ENCODE measurements at regions not wholly inside any gene's neighbourhood (a gene's known extent, or its start where the extent isn't known, plus 50 kb on each side); places are given as distances from the start of the nearest gene placed in this dataset.

DNA sequence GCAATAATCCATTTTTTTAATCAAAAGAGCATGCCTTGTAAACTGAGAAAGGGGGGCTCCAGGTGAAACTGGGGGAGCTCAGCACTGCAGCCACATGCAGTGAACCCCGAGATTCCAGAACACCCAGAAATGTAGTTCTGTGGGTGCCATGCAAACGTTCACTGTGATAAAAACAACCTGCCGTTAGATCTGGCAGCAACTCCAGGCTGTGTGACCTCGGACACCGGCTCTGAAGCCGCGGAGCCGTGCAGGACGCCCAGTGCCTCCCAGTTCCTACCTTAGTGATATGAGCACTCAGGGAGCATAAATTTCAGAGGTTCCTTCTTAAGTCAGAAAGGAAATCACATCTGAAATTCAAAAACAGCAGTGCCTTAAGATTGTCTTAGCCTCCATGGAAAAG is 85.4 kb upstream of the THBS2 start:
- DNase-seq, result no peak

DNA sequence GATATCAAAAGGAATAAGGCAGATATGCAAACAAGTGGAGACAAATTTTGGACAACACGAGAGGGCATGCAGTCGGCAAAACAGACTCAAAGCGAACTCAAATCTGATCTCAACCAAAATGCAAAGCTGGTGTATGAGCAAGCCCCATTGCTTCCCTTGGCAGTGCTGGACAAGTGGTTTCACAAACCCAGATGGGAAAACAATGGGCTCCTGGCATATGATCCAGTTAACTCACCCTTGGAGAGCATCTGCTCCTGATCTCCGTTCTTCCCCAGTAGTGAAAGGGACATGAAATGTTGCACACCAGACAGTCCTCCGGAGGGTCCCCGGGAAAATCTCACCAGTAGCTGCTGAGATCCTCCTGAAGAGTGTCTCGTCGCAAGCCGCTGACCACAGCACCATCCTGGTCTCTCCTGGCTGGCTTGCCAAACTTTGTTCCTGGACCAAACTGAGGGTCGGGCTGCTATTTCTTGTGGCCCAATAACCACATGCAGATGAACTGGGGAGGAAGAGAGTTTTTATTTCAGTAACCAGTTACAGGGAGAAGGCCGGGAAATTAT is 84.3 kb upstream of the THBS2 start:
- no peak for DNase-seq

DNA sequence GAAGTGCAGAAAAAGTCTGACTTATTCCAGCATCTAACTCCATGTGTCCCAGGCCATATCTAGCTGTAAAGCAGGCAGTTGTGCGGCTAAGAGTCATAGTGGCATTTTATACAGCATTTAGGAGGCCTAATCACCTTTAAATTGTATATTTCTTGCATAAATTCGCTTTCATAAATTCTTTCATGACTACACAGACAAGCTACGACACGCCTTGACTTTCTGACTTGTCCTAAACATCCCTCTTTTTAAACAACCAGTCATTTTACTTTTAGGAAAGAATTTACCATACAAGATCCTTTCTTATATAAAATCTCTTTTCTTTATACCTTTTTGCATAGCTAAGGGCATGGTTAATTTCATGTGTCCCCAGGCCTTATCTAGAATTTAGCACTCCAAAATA is 81.7 kb upstream of the THBS2 start:
- no peak for DNase-seq

DNA sequence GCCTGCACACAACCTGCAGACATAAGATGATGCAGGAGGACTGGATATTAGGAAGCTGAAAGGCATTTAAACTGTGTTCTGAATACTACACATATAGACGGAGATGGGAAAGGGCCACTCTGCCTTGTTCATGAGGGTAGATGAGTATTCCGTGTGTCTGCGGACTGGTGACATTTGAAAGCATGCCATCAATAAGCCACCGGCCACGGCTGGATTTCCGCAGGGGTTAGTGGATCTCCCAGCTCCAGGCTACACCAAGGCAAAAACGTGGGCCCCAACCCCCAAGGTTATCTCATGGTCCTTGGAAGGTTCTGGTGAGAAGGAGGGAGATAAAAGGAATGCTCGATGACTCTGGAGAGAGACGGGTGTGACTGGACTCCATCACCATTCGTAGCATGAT is 78.6 kb upstream of the THBS2 start:
- no peak for DNase-seq

DNA sequence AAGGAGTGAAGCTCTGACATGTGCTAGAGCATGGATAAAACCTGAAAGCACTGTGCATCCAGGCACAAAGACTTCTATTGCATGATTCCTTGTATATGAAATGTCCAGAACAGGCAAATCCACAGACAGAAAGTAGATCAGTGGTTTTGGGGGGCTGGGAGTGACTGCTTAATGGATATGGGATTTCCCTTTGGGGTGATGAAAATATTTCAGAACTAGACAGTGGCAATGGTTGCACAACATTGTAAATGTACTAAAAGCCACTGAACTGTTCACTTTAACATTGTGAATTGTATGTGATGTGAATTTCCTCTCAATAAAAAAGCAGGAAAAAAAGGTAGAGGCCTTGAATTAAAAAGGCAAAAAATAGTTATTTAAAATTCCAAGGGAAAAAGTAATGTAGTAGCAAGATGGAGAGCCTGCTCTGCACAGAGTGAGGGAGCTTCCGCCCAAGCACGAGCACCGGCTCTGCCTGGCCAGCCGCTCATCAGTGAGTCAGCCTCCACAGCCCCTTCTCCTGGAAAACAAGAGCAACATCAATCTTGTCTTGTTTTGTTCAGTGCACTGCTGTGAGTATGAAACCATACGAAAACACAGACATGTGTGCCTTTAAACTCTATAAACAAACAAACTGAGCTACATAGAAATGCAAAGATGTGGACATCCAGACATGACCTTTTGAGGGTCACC is 74.6 kb upstream of the THBS2 start:
- DNase-seq, result no peak

DNA sequence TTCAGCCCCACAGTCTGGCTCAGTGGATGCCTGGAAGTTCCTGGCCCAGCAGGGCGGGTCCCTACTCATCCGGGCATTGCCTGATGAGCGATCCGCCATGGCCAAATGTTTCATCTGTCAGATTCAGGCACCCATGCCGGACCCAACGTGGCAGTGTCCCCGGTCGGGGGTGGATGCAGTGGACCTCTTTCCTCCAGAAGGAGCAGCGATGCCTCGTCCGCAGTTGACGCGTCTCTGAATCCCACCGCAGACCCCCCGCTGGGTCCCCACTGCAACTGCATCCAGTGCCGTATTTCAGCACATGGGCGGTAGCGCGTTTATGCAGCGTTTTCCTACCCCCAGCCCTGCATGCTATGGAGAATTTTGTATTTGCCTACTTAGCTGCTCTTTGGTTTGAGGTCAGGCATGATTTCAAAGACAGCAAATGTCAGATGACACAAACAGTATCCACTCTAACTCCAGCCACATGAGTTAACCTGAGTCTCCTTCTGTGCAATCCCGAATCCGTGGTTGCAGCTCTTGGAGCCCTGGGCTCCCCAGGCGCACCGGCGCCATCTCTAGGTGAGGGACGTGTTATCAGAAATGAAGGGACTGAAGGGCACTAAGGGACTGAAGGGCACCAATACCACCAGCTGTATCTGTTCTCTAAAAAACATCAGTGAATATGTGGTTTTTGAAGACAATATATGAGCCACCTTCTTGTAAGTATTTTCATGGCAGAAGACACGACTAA is 72.6 kb upstream of the THBS2 start:
- DNase-seq, result peak; percentile 44

DNA sequence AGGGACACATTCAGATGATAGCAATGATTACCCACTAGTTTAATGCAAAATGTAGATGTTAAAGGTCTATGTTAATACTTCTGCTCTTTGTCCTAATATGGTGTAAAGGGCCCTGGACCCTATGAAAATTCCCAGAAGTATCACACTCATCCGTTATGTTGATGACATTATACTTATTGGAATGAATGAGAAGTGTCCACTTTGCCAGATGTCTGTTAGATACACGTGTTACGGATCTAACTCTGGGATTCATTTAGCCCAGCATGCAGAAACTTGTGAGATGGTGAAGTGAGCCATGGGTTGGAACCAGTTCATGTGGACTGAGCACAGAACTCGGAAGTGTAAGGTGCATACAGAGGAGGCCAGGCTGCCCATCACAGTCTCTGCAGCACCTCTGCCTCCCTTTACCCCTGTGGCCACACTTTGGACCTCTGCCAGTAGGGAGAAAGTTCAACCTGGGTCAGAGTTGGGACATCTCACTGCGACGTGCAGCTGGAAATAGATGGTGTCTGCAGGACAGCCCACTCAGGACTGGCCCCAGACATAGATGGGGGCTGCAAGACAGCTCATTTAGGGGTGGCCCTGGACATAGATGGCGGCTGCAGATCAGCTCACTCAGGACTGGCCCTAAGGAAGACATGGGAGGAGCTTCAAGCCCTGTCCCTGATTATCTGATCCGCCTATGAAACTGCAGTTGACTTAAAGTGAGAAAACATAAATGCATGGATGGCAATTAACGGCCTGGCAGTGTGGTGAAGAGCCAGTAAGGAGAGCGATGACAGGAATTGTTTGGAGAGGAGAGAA is 71.2 kb upstream of the THBS2 start:
- no peak for DNase-seq

DNA sequence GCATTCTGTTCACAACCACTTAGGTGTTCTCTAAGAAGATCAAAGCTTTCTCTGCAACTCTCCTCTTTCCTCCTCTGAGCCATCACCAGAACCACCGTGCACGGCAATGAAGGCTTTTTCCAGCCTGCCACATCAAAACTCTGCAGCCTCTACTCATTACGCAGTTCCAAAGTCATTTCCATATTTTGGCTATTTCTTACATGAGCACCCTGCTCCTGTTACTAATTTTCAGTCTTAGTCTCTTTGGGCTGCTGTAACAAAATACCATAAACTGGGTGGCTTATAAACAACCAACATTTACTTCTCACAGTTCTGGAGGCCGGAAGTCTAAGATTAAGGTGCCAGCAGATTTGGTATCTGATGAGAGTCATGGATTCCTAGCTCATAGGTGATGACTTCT is 70.4 kb upstream of the THBS2 start:
- DNase-seq, result no peak

DNA sequence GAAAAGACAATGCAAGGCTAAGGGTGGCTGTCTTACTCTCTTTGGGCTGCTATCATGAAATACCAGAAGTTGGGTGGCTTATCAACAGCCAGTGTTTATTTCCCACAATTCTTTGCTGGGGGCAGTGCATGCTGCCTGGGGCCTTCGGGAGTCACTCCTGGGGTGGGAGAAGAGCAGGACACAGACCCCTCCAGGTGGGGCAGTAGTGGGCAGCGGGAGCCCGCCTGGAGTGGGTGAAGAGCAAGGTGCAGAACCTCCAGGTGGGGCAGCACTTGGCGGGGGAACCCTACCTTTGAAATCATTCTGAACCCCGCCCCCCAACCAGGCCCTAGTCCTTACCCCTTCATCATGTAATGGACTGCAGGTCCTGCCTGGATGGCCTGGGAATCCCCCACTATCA is 69.6 kb upstream of the THBS2 start:
- no peak for DNase-seq

DNA sequence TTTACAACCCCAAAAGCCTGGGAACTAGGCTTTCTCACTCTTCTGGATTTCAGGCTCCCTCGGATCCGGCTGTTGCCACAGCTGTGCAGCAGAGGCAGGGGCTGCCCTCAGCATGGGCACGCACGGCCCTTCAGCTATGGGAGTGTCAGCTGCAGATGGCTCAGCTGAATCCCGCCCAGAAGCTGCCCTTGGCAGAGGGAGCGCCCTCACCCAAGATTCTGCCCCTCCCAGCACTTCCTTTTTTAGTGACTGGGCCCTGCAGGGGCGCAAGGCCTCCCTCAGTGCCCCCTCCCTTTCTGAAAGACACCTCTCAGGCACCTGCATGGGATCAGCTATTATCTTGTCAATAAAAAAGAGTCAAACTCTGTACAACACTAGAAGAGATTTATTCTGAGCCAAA is 67.9 kb upstream of the THBS2 start:
- DNase-seq, result no peak

DNA sequence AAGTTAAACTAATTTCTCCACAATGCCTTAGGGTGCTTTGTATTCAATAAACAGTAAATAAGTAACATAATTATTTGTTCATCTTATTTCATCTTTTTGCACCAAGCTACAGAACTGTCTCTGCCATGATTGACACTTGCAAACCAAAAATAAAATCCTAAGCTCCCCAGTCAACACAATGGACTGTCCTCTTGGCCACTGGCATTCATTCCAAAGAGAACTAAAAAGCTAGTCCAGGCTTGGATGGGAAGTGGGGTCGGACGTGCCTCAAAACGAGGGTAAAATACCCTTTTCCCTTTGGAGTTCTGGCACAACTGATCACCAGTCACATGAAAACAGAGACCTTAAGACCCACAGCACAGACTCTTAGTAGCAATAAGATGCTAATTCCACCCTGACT is 66.4 kb upstream of the THBS2 start:
- no peak for DNase-seq

DNA sequence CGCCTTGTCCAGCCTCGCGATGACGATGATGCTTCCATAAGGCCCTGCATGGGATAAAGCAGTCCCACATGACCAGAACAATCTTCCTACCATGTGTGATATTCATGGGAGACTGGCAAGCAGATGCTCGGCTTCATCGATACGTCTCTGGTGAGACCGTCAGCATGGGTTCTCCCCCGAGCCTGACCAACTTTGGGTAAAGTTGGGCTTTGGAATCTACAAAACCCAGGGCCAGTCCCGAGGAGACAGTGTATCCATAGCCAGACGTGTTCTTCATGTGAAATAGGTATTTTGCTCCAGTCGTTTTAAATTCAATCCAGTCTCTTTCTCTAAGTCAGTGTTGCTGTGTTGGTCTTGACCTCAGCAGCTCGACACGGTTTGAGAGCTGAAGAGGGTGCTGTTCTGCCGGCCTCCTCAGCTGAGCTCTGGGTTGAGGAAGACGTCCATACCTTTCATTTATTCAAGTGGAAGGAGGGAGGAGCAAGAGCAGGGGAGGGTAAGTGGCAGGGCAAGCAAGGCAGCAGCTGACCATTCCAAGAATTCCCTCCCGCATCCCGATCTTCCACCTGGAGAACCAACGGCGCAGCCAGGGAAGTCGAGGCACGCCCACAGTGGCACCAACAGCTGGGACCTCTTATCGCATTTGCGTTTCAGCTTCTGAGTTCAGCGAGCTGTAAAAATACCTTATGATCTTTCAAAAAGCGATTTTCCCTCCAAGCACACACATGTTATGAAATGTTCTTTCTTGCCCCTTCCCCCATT is 64.0 kb upstream of the THBS2 start:
- DNase-seq, result no peak

DNA sequence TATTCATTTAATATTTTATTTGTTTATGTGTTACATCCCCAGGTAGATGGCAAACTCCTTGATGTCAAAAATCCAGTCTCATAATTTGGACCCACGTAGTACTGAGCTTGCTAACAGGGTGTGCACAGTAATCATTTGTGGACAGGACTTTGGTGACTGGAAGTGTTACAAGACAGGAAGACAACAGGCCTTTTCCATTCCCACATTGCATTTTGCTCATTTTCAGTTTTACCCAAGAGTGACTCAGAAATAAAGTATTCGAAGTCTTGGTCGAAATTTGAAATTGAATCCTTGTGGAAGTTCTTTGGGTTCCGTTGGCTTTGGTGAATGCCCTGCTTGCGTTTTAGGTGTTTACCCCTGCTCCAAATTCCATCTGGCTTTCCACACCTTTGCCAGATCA is 63.0 kb upstream of the THBS2 start:
- no peak for DNase-seq

DNA sequence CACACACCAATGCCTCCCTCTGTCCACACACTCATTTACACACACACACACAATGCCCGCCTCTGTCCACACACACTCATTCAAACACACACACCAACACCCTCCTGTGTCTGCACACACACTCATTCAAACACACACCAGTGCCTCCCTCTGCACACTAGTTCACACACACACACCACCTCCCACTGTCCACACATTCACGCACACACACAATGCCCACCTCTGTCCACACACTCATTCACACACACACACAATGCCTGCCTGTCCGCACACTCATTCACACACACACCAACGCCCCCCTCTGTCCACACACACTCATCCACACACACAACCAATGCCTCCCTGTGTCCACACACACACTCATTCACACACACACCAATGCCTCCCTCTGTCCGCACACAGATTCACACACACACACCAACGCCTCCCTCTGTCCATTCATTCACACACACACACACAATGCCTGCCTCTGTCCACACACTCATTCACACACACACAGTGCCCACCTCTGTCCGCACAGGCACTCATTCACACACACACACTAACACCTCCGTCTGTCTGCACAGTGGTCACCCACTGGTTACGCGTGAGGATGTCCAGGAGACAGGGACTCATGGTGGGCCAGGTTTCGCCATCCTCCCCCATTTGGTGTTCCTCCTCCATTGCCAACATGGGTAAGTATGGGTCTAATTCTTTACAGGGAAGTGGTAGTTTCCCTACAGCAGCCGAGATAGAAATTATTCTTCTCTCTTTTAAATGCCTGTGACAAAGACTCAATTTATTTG is 62.4 kb upstream of the THBS2 start:
- DNase-seq, result no peak

DNA sequence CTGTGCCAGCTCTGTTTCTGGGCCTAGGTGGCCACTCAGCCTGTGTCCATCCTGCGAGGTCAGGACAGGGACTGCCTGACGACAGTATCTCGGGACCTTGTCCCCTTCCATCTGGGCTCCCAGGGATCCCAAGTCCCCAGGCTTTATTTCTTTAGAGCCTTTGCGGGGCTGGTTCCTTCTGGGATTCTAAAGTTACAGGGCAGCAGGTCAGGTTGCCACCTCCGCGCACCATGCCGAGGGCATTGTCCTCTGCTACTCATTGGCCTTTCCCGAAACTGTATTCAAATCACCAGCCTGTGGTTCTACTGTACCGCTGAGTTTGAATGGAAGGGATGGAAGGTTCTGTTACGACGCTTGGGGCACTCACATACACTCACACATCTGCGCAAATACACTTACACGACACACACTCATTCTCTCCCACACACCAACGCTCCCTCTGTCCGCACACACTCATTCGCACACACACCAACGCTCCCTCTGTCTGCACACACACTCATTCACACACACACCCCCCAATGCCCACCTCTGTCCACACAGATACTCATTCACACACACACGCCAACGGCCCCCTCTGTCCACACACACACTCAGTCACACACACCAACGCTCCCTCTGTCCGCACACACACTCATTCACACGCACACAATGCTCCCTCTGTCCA is 59.8 kb upstream of the THBS2 start:
- no peak for DNase-seq

DNA sequence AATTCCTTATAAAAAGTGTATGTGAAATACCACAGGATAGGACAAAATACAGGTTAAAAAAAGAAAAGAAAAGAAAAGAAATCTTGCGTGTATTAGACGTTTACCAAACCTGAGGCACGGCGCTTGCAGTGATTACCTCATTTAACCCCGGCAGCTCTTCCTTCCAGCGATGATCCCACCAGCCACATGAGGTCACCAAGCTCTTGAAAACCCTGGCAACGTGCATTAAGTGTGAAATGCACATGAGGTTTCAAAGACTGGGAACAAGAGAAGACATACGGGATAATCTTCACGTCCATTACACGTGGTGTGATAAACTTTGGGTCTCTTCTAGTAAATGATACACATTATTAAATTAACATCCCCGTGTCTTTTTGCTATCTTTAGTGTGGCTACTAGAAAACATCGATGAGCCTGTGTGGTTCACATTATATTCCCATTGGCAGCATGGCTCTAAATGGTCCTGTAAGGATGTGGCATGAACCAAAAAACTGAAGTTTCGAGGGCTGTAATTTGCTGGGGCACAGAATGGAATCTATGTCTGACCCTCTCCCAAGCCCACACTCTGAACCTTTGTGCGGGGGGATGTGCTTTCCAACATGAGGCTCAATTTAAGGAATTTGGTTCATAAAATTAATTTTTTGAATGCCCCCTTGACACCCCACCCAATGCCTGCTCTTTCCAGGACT is 59.2 kb upstream of the THBS2 start:
- DNase-seq, result no peak

DNA sequence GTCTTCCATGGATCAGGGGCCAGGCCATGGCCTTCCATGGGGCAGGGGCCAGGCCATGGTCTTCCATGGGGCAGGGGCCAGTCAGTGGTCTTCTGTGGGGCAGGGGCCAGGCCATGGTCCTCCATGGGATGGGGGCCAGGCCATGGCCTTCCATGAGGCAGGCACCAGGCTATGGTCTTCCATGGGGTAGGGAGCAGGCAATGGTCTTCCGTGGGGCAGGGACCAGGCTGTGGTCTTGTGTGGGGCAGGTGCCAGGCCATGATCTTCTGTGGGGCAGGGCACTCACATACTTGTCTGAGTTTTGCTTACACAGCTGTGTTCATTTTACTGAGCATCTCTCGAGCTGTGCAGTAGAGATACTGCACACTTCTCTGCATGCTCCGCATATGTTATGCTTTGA is 57.3 kb upstream of the THBS2 start:
- no peak for DNase-seq

Data from NCI-H1092 treated with DMSO at 0.1 percent for 48 hours (cell line).